HL-60 (cell line): ENCODE measurements at regions not wholly inside any gene's neighbourhood (a gene's known extent, or its start where the extent isn't known, plus 50 kb on each side); places are given as distances from the start of the nearest gene placed in this dataset.
"Not testable (repeated sequence)": the region's sequence is repeated elsewhere in the genome, so short reads cannot be mapped to it uniquely, and the experiment has no call there.

Source experiments
- DNase-seq, 2 experiments: peaks; one replicate each; pipeline ENCODE4 v3.0.0-alpha.2; 2010 to 2020; ENCODE audit warnings: low read depth in 1 of 2, low spot score in 1 of 2
- H3K27ac ChIP-seq: fragments of 250-450 bp; sonication (Bioruptor Pico); replicated peaks from 2 replicates; pipeline ENCODE4 v1.5.1; 2020; ENCODE audit warnings: mild to moderate bottlenecking, moderate library complexity
- H3K27me3 ChIP-seq: fragments of 250-450 bp; sonication (Bioruptor Pico); 2 replicates; pipeline ENCODE4 v1.5.1; 2021; ENCODE audit warnings: mild to moderate bottlenecking, moderate library complexity; ENCODE audit not compliant: insufficient read depth, poor library complexity, severe bottlenecking
- H3K4me3 ChIP-seq: replicated peaks from 2 replicates; pipeline ENCODE4 v1.5.1; 2011; ENCODE audit warnings: mild to moderate bottlenecking, control low read depth, low read length; ENCODE audit not compliant: insufficient read depth
- GABPA ChIP-seq: IDR thresholded peaks from 2 replicates; pipeline ENCODE4 v1.6.1; 2012; ENCODE audit warnings: low read depth
- POLR2AphosphoS5 ChIP-seq: IDR thresholded peaks from 2 replicates; pipeline ENCODE4 v1.6.1; 2012; ENCODE audit warnings: low read depth
- SPI1 ChIP-seq: IDR thresholded peaks from 2 replicates; pipeline ENCODE4 v1.6.1; 2012; ENCODE audit warnings: low read depth, mild to moderate bottlenecking, borderline replicate concordance
- TF ChIP-seq, protein P1 (sequence below): IDR thresholded peaks from one replicate; pipeline ENCODE4 v1.5.1; 2011; ENCODE audit warnings: low read length, control low read depth, inconsistent platforms; ENCODE audit not compliant: insufficient read depth
- TF ChIP-seq, protein P2 (sequence below): IDR thresholded peaks from 2 replicates; pipeline ENCODE4 v1.6.1; 2012; ENCODE audit warnings: low read depth; ENCODE audit not compliant: insufficient replicate concordance

DNA sequence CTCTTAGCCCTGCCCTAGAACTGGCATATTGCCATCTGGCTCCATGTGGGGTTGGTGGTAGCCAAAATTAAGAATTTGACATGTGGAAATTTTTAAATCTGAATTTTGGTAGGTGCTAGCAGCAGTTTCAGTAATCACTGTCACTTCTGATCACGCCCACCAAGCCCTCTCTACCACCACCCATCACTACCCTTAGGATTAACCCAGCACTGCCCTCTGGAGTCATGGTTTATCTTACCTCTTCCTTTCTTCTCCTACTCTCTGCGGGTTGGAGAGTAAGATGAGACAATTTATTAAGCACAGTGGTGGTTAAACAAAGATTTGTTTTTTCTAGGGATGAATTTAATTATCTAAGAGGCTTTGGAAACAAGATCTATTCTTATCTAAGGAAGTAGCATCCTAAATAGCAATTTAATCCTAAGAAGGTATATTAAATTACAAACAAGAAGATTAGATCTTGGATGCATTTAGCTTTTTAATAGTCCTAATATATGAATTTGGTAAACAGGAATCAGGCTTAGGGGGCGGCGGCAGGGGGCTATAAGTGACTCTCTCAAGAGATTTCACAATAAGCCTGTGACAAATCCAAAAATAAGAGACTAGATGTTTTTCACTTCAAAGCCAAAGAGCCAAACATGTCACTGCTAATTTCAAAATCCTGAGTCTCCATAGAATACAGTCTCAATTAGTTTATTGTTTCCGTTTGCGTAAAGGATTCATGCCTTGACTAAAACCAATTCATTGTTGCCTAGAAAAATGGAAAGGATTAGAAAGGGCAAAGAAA, 498.4 kb upstream of the UBE2E2 start:
- no peak for DNase-seq
- H3K4me3 ChIP-seq: no peak overlapping the region
- no peak overlapping the region for H3K27ac ChIP-seq

DNA sequence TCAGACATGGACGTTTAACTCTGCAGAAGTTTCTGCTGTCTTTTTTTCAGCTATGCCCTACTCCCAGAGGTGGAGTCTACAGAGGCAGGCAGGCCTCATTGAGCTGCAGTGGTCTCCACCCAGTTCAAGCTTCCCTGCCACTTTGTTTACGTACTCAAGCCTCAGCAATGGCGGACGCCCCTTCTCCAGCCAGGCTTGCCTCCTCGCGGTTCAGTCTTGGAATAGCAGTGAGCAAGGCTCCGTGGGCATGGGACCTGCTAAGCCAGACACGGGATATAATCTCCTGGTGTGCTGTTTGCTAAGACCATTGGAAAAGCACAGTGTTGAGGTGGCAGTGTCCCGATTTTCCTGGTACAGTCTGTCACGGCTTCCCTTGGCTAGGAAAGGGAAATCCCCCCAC, 496.2 kb upstream of the UBE2E2 start:
- H3K4me3 ChIP-seq, H3K27me3 ChIP-seq, DNase-seq, H3K27ac ChIP-seq: not testable (repeated sequence)

More for the DNA sequence above, 498.4 kb upstream of the UBE2E2 start:
- no peaks in the 10 kb centered on the region for H3K27me3 ChIP-seq
- TF ChIP-seq POLR2AphosphoS5 (no peak), GABPA (no peak)

DNA sequence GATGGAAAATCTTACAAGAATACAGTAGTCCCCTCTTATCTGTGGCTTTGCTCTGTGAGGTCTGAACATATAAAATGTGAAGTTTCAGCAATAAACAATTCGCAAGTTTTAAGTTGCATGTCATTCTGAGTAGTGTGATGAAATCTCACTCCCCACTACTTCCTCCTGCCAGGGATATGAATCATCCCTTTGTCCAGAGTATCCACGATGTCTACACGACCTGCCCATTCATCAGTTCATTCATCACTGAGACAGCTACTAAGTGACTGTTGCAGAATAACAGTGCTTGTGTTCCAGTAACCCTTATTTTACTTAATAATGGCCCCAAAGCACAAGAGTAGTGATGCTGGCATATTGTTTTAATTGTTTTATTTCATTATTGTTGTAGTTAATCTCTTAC, 489.2 kb upstream of the UBE2E2 start:
- TF ChIP-seq SPI1 (no peak), POLR2AphosphoS5 (no peak), GABPA (no peak)
- TF ChIP-seq, protein P1, sequence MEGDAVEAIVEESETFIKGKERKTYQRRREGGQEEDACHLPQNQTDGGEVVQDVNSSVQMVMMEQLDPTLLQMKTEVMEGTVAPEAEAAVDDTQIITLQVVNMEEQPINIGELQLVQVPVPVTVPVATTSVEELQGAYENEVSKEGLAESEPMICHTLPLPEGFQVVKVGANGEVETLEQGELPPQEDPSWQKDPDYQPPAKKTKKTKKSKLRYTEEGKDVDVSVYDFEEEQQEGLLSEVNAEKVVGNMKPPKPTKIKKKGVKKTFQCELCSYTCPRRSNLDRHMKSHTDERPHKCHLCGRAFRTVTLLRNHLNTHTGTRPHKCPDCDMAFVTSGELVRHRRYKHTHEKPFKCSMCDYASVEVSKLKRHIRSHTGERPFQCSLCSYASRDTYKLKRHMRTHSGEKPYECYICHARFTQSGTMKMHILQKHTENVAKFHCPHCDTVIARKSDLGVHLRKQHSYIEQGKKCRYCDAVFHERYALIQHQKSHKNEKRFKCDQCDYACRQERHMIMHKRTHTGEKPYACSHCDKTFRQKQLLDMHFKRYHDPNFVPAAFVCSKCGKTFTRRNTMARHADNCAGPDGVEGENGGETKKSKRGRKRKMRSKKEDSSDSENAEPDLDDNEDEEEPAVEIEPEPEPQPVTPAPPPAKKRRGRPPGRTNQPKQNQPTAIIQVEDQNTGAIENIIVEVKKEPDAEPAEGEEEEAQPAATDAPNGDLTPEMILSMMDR: no peak
- TF ChIP-seq, protein P2, sequence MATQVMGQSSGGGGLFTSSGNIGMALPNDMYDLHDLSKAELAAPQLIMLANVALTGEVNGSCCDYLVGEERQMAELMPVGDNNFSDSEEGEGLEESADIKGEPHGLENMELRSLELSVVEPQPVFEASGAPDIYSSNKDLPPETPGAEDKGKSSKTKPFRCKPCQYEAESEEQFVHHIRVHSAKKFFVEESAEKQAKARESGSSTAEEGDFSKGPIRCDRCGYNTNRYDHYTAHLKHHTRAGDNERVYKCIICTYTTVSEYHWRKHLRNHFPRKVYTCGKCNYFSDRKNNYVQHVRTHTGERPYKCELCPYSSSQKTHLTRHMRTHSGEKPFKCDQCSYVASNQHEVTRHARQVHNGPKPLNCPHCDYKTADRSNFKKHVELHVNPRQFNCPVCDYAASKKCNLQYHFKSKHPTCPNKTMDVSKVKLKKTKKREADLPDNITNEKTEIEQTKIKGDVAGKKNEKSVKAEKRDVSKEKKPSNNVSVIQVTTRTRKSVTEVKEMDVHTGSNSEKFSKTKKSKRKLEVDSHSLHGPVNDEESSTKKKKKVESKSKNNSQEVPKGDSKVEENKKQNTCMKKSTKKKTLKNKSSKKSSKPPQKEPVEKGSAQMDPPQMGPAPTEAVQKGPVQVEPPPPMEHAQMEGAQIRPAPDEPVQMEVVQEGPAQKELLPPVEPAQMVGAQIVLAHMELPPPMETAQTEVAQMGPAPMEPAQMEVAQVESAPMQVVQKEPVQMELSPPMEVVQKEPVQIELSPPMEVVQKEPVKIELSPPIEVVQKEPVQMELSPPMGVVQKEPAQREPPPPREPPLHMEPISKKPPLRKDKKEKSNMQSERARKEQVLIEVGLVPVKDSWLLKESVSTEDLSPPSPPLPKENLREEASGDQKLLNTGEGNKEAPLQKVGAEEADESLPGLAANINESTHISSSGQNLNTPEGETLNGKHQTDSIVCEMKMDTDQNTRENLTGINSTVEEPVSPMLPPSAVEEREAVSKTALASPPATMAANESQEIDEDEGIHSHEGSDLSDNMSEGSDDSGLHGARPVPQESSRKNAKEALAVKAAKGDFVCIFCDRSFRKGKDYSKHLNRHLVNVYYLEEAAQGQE: no peak
- Histone ChIP-seq H3K27ac (no peak overlapping the region), H3K4me3 (no peak overlapping the region), H3K27me3 (no peaks in the 10 kb centered on the region)
- peak; percentile 29 to 30 for DNase-seq

DNA sequence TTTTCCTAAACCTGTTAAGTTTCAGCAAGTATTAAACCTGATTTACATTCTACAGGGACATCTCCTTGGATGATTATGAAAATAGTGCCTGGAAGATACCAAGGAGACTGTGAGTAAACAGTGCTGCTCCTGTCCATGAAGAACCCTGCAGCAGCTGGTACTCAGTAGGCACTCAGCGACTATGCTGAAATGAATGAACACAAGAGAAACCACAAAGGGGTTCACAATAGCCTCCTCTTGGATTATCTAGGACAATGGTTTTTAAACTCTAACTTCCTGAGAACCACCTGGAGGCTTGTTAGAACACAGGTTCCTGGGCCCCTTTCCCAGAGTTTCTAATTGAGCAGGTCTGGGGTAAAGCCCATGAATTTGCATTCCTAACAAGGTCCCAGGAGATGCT, 488.4 kb upstream of the UBE2E2 start:
- no peak for DNase-seq
- TF ChIP-seq GABPA: no peak
- TF ChIP-seq, protein P1: no peak
- TF ChIP-seq POLR2AphosphoS5: no peak
- TF ChIP-seq SPI1: no peak
- TF ChIP-seq, protein P2: no peak
- Histone ChIP-seq H3K27ac (no peak overlapping the region), H3K4me3 (no peak overlapping the region), H3K27me3 (no peaks in the 10 kb centered on the region)

DNA sequence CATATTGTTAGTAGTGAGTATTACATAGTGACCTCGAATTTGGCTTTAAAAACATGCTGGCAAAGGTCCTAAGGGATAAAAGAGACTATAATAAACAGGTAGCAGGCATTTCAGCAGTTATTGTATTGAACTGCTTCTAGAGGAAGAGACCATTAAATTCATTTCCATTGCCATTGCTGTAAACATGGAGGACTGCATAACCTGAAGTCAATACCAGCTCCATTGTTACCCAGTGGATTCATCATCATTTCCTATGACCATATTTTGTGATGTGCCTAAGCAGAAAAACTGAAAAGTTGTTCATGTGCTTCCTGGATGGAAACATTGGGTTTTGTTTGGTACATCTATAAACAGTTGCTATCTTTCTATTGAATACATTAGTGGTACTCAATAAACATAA, 482.5 kb upstream of the UBE2E2 start:
- DNase-seq: no peak
- Histone ChIP-seq H3K4me3 (no peak overlapping the region), H3K27me3 (peaks cover 2% of the 10 kb centered on the region), H3K27ac (no peak overlapping the region)
- TF ChIP-seq, protein P2: no peak
- TF ChIP-seq SPI1: no peak
